Body of pancreas (tissue), 4 donors: ENCODE measurements at regions not wholly inside any gene's neighbourhood (a gene's known extent, or its start where the extent isn't known, plus 50 kb on each side); places are given as distances from the start of the nearest gene placed in this dataset.
A peak's percentile ranks its signal among the peaks of the same experiment; 100 is the strongest.

Experiments
- ATAC-seq: fragments of 150-250 bp; one replicate; pipeline ENCODE4 v1.9.1; 2016
- DNase-seq, 4 donors: peaks; one replicate each; pipeline ENCODE4 v3.0.0-alpha.2; 2019
- H3K27ac ChIP-seq, 4 donors: fragments of 200-600 bp; sonication (generic); 1 replicate in 3 of 4; 2 replicates in 1 of 4; pipeline versions ENCODE4 v1.5.1 to v1.6.1; 2016 to 2019; ENCODE audit warnings: mild to moderate bottlenecking in 1 of 4, mixed read lengths in 1 of 4, moderate library complexity in 1 of 4
- H3K27me3 ChIP-seq, 2 donors: fragments of 200-600 bp; sonication (generic); one replicate each; pipeline ENCODE4 v1.6.0; 2016; ENCODE audit warnings: mild to moderate bottlenecking in 1 of 2
- H3K36me3 ChIP-seq, 2 donors: fragments of 200-600 bp; sonication (generic); replicated peaks in 1 of 2; 2 replicates each; pipeline ENCODE4 v1.5.1; 2016; ENCODE audit warnings: low read depth in 2 of 2; ENCODE audit not compliant: insufficient read depth in 1 of 2
- H3K4me1 ChIP-seq: fragments of 200-600 bp; sonication (generic); one replicate; pipeline ENCODE4 v1.6.0; 2016
- H3K4me3 ChIP-seq, 2 donors: fragments of 200-600 bp; sonication (generic); 1 replicate in 1 of 2; 2 replicates in 1 of 2; pipeline ENCODE4 v1.5.1; 2016 to 2019
- H3K9me3 ChIP-seq, 3 donors: fragments of 200-600 bp; sonication (generic); 1 replicate in 2 of 3; 2 replicates in 1 of 3; pipeline ENCODE4 v1.5.1; 2016
- POLR2A ChIP-seq, 3 donors: fragments of 450-650 bp; IDR thresholded peaks; one replicate each; pipeline ENCODE4 v1.6.1; 2016; ENCODE audit warnings: antibody characterized with exemption in 3 of 3, mild to moderate bottlenecking in 2 of 3
- WGBS, 2 donors: methylation state at CpG; one replicate each; pipeline ENCODE4 v1.1.5; 2017; 5-methylcytosine and 5-hydroxymethylcytosine counted together
- intact Hi-C: fragments of 100-400 bp; cut with DNase I; formaldehyde crosslinking; loops from one replicate; pipeline ENCODE4 v1.15.1; 2023
- TF ChIP-seq, protein P1 (sequence below), 7 experiments: fragments of 450-650 bp in 4 of 7; fragments of 200-600 bp in 3 of 7; sonication (generic) in 3 of 7; IDR thresholded peaks; one replicate each; pipeline ENCODE4 v1.5.1; 2016 to 2019; ENCODE audit warnings: antibody characterized with exemption in 7 of 7

GRCh38 chr3:65173841-65174240, 486.0 kb upstream of the ADAMTS9 start:
- Histone ChIP-seq H3K9me3 (no peaks in the 10 kb centered on the region), H3K4me1 (no peaks in the 10 kb centered on the region), H3K27me3 (no peaks in the 10 kb centered on the region), H3K36me3 (no peaks in the 10 kb centered on the region), H3K27ac (no peak overlapping the region), H3K4me3 (no peak overlapping the region)
- 87 to 90% methylated on average over 2 of the region's 2 CpGs for WGBS, 2 donors
- DNase-seq (no peak), ATAC-seq (no peak)
- TF ChIP-seq, protein P1, sequence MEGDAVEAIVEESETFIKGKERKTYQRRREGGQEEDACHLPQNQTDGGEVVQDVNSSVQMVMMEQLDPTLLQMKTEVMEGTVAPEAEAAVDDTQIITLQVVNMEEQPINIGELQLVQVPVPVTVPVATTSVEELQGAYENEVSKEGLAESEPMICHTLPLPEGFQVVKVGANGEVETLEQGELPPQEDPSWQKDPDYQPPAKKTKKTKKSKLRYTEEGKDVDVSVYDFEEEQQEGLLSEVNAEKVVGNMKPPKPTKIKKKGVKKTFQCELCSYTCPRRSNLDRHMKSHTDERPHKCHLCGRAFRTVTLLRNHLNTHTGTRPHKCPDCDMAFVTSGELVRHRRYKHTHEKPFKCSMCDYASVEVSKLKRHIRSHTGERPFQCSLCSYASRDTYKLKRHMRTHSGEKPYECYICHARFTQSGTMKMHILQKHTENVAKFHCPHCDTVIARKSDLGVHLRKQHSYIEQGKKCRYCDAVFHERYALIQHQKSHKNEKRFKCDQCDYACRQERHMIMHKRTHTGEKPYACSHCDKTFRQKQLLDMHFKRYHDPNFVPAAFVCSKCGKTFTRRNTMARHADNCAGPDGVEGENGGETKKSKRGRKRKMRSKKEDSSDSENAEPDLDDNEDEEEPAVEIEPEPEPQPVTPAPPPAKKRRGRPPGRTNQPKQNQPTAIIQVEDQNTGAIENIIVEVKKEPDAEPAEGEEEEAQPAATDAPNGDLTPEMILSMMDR (IDR thresholded peaks at IDR 0.05) = no peak
- no peak for TF ChIP-seq POLR2A (IDR thresholded peaks at IDR 0.05)
- intact Hi-C loops = no loop called here

DNA sequence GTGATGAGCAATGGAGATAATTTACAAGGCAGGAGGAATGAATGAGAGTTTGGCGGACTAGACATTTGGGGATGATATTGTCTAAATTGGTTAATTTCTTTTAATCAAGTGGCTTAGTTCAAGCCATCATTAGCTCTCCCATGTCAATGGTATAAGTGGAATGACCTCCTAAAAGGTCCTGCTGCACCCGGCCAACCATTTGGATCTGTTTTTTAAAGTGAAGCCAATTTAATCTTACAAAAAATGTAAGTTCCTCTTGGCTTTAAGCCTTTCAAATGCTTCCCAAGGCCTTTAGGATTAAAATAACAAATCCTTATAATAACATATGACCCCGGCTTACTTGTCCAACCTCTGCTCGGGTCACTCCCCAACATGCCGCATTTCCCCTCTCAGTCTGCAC, 484.4 kb upstream of the ADAMTS9 start:
- no peaks in the 10 kb centered on the region for H3K36me3 ChIP-seq
- H3K4me1 ChIP-seq = no peaks in the 10 kb centered on the region
- WGBS, 2 donors = 74 to 85% methylated on average over 5 of the region's 5 CpGs
- H3K27ac ChIP-seq = no peak overlapping the region
- no peak for ATAC-seq
- H3K4me3 ChIP-seq = no peak overlapping the region
- no peak for DNase-seq
- TF ChIP-seq, protein P1 (IDR thresholded peaks at IDR 0.05) = no peak
- no peak for TF ChIP-seq POLR2A (IDR thresholded peaks at IDR 0.05)
- H3K9me3 ChIP-seq = no peaks in the 10 kb centered on the region
- intact Hi-C loops = no loop called here
- no peaks in the 10 kb centered on the region for H3K27me3 ChIP-seq

DNA sequence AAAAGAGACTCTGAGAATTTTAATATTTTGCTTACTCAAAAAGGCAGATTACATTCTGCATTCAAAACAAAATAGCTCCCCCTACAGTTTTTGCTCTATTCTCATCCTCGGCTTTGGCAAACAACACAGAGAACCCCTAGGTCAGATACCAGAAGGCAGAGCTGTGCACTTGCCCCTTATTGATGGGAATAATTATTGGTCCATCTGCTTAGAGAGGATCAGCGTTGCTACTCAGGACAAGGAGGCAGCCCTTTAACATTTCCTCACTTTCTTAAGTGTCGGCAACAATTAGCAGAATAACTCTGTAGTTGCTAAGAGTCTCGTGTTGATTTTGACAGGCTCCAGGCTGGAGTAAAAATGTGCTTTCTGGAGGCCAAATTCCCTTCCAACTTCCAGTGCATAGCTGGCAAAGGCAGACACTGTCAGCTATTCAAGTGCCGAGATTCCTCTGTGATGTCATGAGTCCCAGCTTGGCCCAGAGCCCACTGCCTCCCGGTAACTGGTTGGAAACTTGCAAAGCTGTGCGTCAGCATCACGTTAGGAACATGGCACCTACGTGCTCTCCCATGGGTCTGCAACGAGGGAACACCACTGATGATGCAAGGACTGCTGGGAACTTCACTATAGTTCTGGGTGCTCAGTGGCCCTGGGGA, 482.7 kb upstream of the ADAMTS9 start:
- Histone ChIP-seq H3K27me3 (no peaks in the 10 kb centered on the region), H3K4me3 (no peak overlapping the region), H3K36me3 (no peaks in the 10 kb centered on the region), H3K9me3 (no peaks in the 10 kb centered on the region), H3K4me1 (no peaks in the 10 kb centered on the region), H3K27ac (peak overlapping the region in 2 of 4 donors; percentile 38)
- TF ChIP-seq, protein P1 (IDR thresholded peaks at IDR 0.05) = peak in 6 of 7 experiments; percentile 23 to 43 (median 32)
- no peak for TF ChIP-seq POLR2A (IDR thresholded peaks at IDR 0.05)
- peak; percentile 68 to 83 (median 78) for DNase-seq
- ATAC-seq = peak; percentile 88
- intact Hi-C loops = no loop called here
- WGBS, 2 donors = 24 to 25% methylated on average over 10 of the region's 10 CpGs

- no peak for TF ChIP-seq POLR2A (IDR thresholded peaks at IDR 0.05)
- TF ChIP-seq, protein P1 (IDR thresholded peaks at IDR 0.05) = no peak
- ATAC-seq (no peak), DNase-seq (no peak)
- Histone ChIP-seq H3K4me3 (no peak overlapping the region), H3K27me3 (no peaks in the 10 kb centered on the region), H3K4me1 (no peaks in the 10 kb centered on the region), H3K9me3 (no peaks in the 10 kb centered on the region), H3K36me3 (no peaks in the 10 kb centered on the region), H3K27ac (no peak overlapping the region)
- WGBS, 2 donors = 21% methylated on average over 3 of the region's 3 CpGs
- intact Hi-C loops = no loop called here
These were observed 482.2 kb upstream of the ADAMTS9 start for GRCh38 chr3:65169961-65170360.

DNA sequence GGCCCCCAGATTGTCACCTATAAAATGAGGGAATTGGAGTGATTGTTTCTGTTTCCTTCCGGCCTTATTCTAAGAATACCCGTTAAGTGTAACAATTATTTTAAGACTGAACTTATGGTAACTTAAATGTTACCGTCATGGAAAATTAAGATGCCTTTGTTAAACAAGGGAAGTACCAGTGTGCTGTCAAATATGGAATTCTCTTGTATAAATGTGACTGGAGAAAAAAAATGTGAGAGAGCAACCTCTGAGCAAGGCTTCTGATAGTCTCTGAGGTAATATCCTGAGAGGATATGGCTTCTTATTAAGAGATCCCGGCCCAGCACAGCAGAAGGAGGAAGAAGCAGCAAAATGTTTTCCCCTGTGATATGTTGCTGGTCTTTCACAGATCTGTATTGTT, 480.7 kb upstream of the ADAMTS9 start:
- ATAC-seq (no peak), DNase-seq (no peak)
- intact Hi-C loops = no loop called here
- H3K4me3 ChIP-seq = no peak overlapping the region
- no peak overlapping the region for H3K27ac ChIP-seq
- no peaks in the 10 kb centered on the region for H3K27me3 ChIP-seq
- no peaks in the 10 kb centered on the region for H3K9me3 ChIP-seq
- no peaks in the 10 kb centered on the region for H3K36me3 ChIP-seq
- 72 to 91% methylated on average over 4 of the region's 4 CpGs for WGBS, 2 donors
- no peak for TF ChIP-seq POLR2A (IDR thresholded peaks at IDR 0.05)
- TF ChIP-seq, protein P1 (IDR thresholded peaks at IDR 0.05) = no peak
- H3K4me1 ChIP-seq = no peaks in the 10 kb centered on the region
